Liver (tissue), 3 donors: ENCODE measurements at regions not wholly inside any gene's neighbourhood (a gene's known extent, or its start where the extent isn't known, plus 50 kb on each side); places are given as distances from the start of the nearest gene placed in this dataset.

Experiments used
- ATF3 ChIP-seq: IDR thresholded peaks from 2 replicates; pipeline ENCODE4 v1.6.1; 2016; ENCODE audit warnings: antibody characterized with exemption
- CTCF ChIP-seq: fragments of 150-350 bp; IDR thresholded peaks from 2 replicates; pipeline ENCODE4 v1.5.1; 2017; ENCODE audit warnings: improper control_type of control experiment, low read depth, low read length; ENCODE audit not compliant: missing input control
- EGR1 ChIP-seq, 2 donors: IDR thresholded peaks; 2 replicates each; pipeline ENCODE4 v1.6.1; 2016 to 2018; ENCODE audit warnings: antibody characterized with exemption in 2 of 2, low read depth in 2 of 2
- FOXA2 ChIP-seq: IDR thresholded peaks from 2 replicates; pipeline ENCODE4 v1.6.1; 2016; ENCODE audit warnings: antibody characterized with exemption
- GABPA ChIP-seq, 2 donors: IDR thresholded peaks in 1 of 2; conservative IDR thresholded peaks in 1 of 2; 2 replicates each; pipeline ENCODE4 v1.6.1; 2016; ENCODE audit warnings: antibody characterized with exemption in 2 of 2, mild to moderate bottlenecking in 1 of 2, moderate library complexity in 1 of 2
- REST ChIP-seq: IDR thresholded peaks from 2 replicates; pipeline ENCODE4 v1.6.1; 2016; ENCODE audit warnings: antibody characterized with exemption, mild to moderate bottlenecking
- SP1 ChIP-seq: IDR thresholded peaks from 2 replicates; pipeline ENCODE4 v1.6.1; 2018; ENCODE audit warnings: antibody characterized with exemption, mild to moderate bottlenecking
- TAF1 ChIP-seq: conservative IDR thresholded peaks from 2 replicates; pipeline ENCODE4 v1.6.1; 2016; ENCODE audit warnings: antibody characterized with exemption, mild to moderate bottlenecking
- YY1 ChIP-seq: IDR thresholded peaks from 2 replicates; pipeline ENCODE4 v1.6.1; 2016; ENCODE audit warnings: antibody characterized with exemption, mild to moderate bottlenecking
- ZBTB33 ChIP-seq: IDR thresholded peaks from 2 replicates; pipeline ENCODE4 v1.6.1; 2016; ENCODE audit warnings: antibody characterized with exemption
- donor health status: healthy.
- donor health status: healthy.

GRCh38 chr9:19650312-19650711, 138.5 kb downstream of the SLC24A2 start:
- TF ChIP-seq CTCF, result no peak
- no peak for TF ChIP-seq TAF1
- no peak for TF ChIP-seq REST
- no peak for TF ChIP-seq YY1
- no peak for TF ChIP-seq ZBTB33
- no peak for TF ChIP-seq GABPA (IDR thresholded peaks at IDR 0.05 in 1 of 2, conservative IDR thresholded peaks at IDR 0.05 in 1 of 2)
- no peak for TF ChIP-seq SP1
- no peak for TF ChIP-seq ATF3
- TF ChIP-seq FOXA2, result no peak
- TF ChIP-seq EGR1 (IDR thresholded peaks at IDR 0.05; ENCODE audit: low read depth in 2 of 2), result no peak
